ENCODE measurements at regions not wholly inside any gene's neighbourhood (a gene's known extent, or its start where the extent isn't known, plus 50 kb on each side); places are given as distances from the start of the nearest gene placed in this dataset.

DNA sequence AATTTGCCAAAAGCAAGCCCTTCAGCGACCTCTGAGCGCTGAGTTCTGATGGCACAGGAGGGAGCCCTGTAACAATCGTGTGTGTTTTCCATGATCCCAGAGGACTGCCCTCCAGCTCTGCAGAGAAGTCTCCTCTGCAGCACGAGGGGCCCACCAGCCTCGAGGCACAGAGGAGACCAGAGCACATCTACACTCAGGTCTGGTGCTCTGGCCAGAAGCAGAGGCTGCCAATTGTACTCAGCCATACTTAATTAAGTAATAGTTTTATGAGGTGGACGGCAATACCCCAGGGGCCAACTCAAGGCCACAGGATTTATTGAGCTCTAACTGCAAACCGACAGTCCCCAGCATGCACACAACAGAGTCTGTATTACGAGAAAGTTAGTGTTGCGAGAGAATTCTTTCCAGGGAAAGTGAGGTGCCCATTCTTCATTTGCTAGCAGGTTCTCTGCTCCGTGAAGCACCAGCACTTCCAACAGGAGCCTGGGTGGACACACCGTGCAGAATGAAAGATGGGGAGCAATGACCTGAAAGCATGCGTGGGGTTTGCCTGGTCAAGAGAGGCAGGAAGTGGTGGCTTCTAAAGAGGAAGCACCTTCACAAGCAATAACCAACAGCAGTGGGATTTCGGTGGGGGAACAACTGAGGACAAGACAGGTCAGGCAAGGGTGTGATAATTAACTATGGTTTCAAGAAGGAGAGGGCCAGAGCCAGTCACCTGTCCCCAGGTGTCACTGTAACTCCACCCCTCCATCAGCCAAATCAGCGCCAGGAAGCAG lies 92.8 kb upstream of the FOXC1 start:
- TF ChIP-seq YY1 (IDR thresholded peaks at IDR 0.05; ENCODE audit: insufficient read depth, insufficient read length) = no peak
- TF ChIP-seq ZNF274 (IDR thresholded peaks at IDR 0.05; ENCODE audit: low read depth, low read length) = no peak
